Smooth muscle cell (in vitro differentiated cells): ENCODE measurements at regions not wholly inside any gene's neighbourhood (a gene's known extent, or its start where the extent isn't known, plus 50 kb on each side); places are given as distances from the start of the nearest gene placed in this dataset.
A peak's percentile ranks its signal among the peaks of the same experiment; 100 is the strongest.

Experiments
- DNase-seq: peaks from one replicate; lab custom pipeline; 2025; ENCODE audit not compliant: unreplicated experiment; lab: John Stamatoyannopoulos, UW
- H2AFZ ChIP-seq: fragments of 200-600 bp; sonication (generic); 2 replicates; pipeline ENCODE4 v1.6.0; 2016; ENCODE audit warnings: antibody characterized with exemption, low read depth, mild to moderate bottlenecking
- H3F3A ChIP-seq: fragments of 200-600 bp; sonication (generic); 2 replicates; pipeline ENCODE4 v1.6.0; 2017; ENCODE audit warnings: antibody characterized with exemption, low read depth
- H3K27ac ChIP-seq: fragments of 200-600 bp; sonication (generic); 2 replicates; pipeline ENCODE4 v1.5.1; 2016; ENCODE audit warnings: low read depth, mild to moderate bottlenecking
- H3K27me3 ChIP-seq: fragments of 200-600 bp; sonication (generic); 2 replicates; pipeline ENCODE4 v1.6.1; 2016; ENCODE audit warnings: low read depth, mild to moderate bottlenecking
- H3K36me3 ChIP-seq: fragments of 200-600 bp; sonication (generic); 2 replicates; pipeline ENCODE4 v1.5.1; 2016; ENCODE audit warnings: low read depth
- H3K4me1 ChIP-seq: fragments of 200-600 bp; sonication (generic); 2 replicates; pipeline ENCODE4 v1.5.1; 2016; ENCODE audit warnings: low read depth
- H3K4me2 ChIP-seq: fragments of 200-600 bp; sonication (generic); 2 replicates; pipeline ENCODE4 v1.6.0; 2016; ENCODE audit warnings: mild to moderate bottlenecking
- H3K4me3 ChIP-seq: fragments of 200-600 bp; sonication (generic); 2 replicates; pipeline ENCODE4 v1.5.1; 2016; ENCODE audit warnings: mild to moderate bottlenecking
- H3K79me2 ChIP-seq: fragments of 200-600 bp; sonication (generic); 2 replicates; pipeline ENCODE4 v1.6.0; 2016; ENCODE audit warnings: low read depth, mild to moderate bottlenecking
- H3K9ac ChIP-seq: fragments of 200-600 bp; sonication (generic); 2 replicates; pipeline ENCODE4 v1.6.0; 2016; ENCODE audit warnings: low read depth
- H3K9me3 ChIP-seq: fragments of 200-600 bp; sonication (generic); replicated peaks from 2 replicates; pipeline ENCODE4 v1.5.1; 2016; ENCODE audit warnings: low read depth
- H4K20me1 ChIP-seq: fragments of 200-600 bp; sonication (generic); 2 replicates; pipeline ENCODE4 v1.6.0; 2016; ENCODE audit warnings: low read depth
- WGBS: methylation state at CpG from one replicate; pipeline ENCODE4 v1.1.7; 2016; ENCODE audit warnings: low lambda C conversion rate; 5-methylcytosine and 5-hydroxymethylcytosine counted together
- TF ChIP-seq, protein P1 (sequence below): fragments of 200-600 bp; sonication (generic); IDR thresholded peaks from 2 replicates; pipeline ENCODE4 v1.5.1; 2017; ENCODE audit warnings: borderline replicate concordance, mild to moderate bottlenecking, antibody characterized with exemption; ENCODE audit not compliant: insufficient read depth, poor library complexity, severe bottlenecking

DNA sequence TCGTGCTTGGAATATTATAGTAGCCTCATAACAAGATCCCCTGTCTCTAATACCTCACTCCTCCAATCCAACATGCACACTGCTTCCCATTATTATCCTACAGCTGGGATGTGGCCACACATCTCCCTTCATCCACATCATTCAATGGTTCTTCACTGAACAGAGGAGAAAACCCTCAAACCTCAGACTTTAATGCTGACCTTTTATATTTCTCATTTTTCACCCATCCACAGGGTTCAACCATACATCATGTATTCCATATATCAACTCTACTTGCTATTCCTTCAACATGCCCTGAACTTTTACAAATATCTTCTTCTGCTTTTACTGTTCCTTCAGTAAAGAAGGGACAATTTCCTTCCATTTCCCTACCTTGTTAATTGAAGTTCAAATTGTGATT, 396.8 kb downstream of the TLE4 start:
- TF ChIP-seq, protein P1, sequence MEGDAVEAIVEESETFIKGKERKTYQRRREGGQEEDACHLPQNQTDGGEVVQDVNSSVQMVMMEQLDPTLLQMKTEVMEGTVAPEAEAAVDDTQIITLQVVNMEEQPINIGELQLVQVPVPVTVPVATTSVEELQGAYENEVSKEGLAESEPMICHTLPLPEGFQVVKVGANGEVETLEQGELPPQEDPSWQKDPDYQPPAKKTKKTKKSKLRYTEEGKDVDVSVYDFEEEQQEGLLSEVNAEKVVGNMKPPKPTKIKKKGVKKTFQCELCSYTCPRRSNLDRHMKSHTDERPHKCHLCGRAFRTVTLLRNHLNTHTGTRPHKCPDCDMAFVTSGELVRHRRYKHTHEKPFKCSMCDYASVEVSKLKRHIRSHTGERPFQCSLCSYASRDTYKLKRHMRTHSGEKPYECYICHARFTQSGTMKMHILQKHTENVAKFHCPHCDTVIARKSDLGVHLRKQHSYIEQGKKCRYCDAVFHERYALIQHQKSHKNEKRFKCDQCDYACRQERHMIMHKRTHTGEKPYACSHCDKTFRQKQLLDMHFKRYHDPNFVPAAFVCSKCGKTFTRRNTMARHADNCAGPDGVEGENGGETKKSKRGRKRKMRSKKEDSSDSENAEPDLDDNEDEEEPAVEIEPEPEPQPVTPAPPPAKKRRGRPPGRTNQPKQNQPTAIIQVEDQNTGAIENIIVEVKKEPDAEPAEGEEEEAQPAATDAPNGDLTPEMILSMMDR: no peak
- Histone ChIP-seq H3K27ac (no peak overlapping the region), H2AFZ (no peak overlapping the region), H3K9me3 (no peaks in the 10 kb centered on the region), H3K36me3 (no peaks in the 10 kb centered on the region), H3K4me3 (no peak overlapping the region), H3K9ac (no peak overlapping the region), H3K4me1 (no peaks in the 10 kb centered on the region), H3K79me2 (no peaks in the 10 kb centered on the region), H3F3A (no peaks in the 10 kb centered on the region), H4K20me1 (no peaks in the 10 kb centered on the region), H3K4me2 (no peak overlapping the region), H3K27me3 (no peaks in the 10 kb centered on the region)
- 39% methylated on average over 1 of the region's 1 CpG for WGBS
- DNase-seq: no peak

DNA sequence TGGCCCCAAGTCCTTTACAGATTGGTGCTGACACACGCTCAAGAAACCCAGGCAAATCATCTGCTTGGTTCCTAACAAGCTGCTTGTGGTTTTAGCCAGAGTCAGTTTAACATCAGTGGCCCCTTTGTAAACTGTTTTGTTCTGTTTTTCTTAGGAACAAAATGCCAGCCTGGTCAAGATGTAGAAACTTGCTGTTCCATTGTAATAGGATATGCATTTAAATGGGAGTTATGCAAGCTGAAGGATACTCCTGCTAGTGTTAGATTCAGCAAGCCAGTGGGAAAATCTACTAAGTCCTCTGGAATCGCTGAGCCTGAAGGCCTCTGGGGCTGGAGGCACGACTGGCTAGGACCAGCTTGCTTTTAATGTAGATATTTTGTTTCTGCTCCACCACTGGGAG, 391.1 kb downstream of the TLE4 start:
- Histone ChIP-seq H3K27ac (no peak overlapping the region), H3K4me1 (peaks cover 19% of the 10 kb centered on the region), H3K9me3 (no peaks in the 10 kb centered on the region), H3K9ac (no peak overlapping the region), H4K20me1 (no peaks in the 10 kb centered on the region), H3K79me2 (no peaks in the 10 kb centered on the region), H3K4me3 (no peak overlapping the region), H3K4me2 (no peak overlapping the region), H3K27me3 (no peaks in the 10 kb centered on the region), H3F3A (no peaks in the 10 kb centered on the region), H2AFZ (peak overlapping the region; percentile 41), H3K36me3 (no peaks in the 10 kb centered on the region)
- 45% methylated on average over 3 of the region's 3 CpGs for WGBS
- DNase-seq: no peak
- TF ChIP-seq, protein P1: no peak

DNA sequence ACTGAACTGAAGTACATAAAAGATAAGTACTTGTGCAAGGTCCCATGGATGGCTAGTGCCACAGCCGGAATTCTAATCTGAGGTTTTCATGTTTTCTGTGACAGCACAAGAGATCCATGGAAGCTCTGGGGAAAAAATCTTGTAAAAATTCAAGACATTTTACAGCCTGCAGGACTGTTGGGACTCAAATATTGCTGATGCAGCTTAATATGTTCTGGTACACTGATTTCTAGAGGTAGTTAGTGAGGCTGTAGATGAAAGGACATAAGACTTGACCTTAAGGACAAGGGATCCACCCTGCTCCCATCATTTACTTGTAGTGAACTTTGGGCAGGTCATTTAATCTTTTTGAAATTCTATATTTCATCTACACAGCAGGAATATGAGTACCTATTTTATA, 390.4 kb downstream of the TLE4 start:
- Histone ChIP-seq H4K20me1 (no peaks in the 10 kb centered on the region), H3K4me2 (no peak overlapping the region), H3K9ac (no peak overlapping the region), H3K27me3 (no peaks in the 10 kb centered on the region), H3K27ac (no peak overlapping the region), H3F3A (no peaks in the 10 kb centered on the region), H3K79me2 (no peaks in the 10 kb centered on the region), H3K4me3 (no peak overlapping the region), H3K36me3 (no peaks in the 10 kb centered on the region), H3K4me1 (peaks cover 19% of the 10 kb centered on the region), H3K9me3 (no peaks in the 10 kb centered on the region), H2AFZ (no peak overlapping the region)
- no peak for DNase-seq
- TF ChIP-seq, protein P1: no peak
- WGBS: 74% methylated on average over 1 of the region's 1 CpG

DNA sequence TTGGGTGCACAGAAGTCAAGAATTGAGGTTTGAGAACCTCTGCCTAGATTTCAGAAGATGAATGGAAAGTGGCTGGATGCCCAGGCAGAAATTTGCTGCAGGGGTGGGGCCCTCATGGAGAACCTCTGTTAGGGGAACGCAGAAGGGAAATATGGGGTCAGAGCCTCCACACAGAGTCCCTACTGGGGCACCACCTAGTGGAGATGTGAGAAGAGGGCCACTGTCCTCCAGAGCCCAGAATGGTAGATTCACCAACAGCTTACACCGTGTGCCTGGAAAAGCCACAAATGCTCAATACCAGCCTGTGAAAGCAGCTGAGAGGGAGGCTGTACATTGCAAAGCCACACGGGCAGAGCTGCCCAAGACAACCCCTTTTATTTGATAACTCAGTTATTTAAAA, 383.5 kb downstream of the TLE4 start:
- no peak for DNase-seq
- 92% methylated on average over 3 of the region's 3 CpGs for WGBS
- no peak overlapping the region for H3K4me2 ChIP-seq

More for the DNA sequence above, 383.5 kb downstream of the TLE4 start:
- no peaks in the 10 kb centered on the region for H3K79me2 ChIP-seq
- H3F3A ChIP-seq: no peaks in the 10 kb centered on the region
- no peak overlapping the region for H3K9ac ChIP-seq
- no peaks in the 10 kb centered on the region for H4K20me1 ChIP-seq
- H3K27me3 ChIP-seq: no peaks in the 10 kb centered on the region
- no peaks in the 10 kb centered on the region for H3K4me1 ChIP-seq
- H3K36me3 ChIP-seq: no peaks in the 10 kb centered on the region
- H3K27ac ChIP-seq: no peak overlapping the region
- H3K9me3 ChIP-seq: no peaks in the 10 kb centered on the region
- no peak overlapping the region for H3K4me3 ChIP-seq
- H2AFZ ChIP-seq: no peak overlapping the region
- TF ChIP-seq, protein P1: no peak
